NCI-H2227 (cell line): ENCODE measurements at regions not wholly inside any gene's neighbourhood (a gene's known extent, or its start where the extent isn't known, plus 50 kb on each side); places are given as distances from the start of the nearest gene placed in this dataset.

Experiments used
- DNase-seq: peaks from one replicate; lab custom pipeline; 2025; ENCODE audit not compliant: unreplicated experiment; lab: John Stamatoyannopoulos, UW

DNA sequence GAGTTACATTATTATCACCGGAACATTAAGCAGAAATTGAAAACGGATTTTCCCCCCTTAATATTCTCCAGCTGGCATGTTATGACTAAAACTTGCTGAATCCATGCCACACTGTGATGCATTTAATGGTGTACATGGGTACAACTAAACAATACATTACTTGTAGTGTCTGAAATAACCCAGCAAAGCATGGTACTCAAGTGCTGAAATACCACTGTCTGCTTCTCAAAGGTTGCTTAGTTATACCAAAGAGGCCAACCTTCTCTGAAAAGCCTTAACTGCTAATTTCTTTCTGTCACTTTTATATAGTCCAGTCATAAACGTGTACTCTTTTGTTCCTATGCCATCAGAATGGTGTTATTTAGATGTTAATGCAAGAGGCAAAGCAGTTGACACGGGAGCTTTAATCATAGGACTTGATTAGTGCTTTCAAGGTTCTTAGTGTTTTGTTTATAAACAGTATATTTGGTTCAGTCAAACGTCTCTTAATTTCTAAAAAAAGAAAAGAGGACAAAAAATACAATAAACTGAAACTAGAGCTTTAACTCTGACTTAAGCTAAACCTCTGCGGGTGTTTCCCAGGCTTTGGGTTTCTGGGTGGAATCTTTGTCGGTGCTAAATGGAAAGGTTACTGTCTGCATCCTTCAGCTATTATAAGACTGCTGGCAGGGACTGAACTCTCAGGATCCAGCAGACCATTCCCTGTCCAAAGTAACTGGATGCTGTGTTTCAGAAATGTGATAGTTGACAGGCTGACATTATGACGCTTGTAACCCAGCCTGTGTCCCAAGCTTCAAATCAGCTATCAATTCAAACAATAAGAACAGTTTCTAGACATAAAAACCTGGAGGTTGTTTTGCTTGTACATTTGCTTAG is 202.6 kb downstream of the PPP1R3A start:
- no peak for DNase-seq

DNA sequence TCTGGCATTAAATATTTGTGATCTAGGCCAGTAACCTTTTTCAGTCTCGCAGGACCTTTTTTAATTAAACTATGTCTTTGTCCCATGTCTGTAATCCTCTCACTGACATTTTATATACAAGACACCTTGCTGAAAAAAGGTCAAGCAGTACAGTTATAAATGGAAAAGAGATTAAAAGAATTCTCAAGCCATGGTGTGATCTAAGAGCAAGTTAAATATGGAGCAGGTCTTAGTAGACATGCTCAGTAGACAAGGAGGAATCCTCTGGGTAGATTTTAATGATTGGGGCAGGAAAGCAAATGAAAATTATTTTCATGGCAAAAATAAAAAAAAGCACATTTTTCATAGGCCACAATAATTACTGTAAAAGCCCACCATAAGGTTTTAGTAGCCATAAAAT is 203.5 kb downstream of the PPP1R3A start:
- no peak for DNase-seq

DNA sequence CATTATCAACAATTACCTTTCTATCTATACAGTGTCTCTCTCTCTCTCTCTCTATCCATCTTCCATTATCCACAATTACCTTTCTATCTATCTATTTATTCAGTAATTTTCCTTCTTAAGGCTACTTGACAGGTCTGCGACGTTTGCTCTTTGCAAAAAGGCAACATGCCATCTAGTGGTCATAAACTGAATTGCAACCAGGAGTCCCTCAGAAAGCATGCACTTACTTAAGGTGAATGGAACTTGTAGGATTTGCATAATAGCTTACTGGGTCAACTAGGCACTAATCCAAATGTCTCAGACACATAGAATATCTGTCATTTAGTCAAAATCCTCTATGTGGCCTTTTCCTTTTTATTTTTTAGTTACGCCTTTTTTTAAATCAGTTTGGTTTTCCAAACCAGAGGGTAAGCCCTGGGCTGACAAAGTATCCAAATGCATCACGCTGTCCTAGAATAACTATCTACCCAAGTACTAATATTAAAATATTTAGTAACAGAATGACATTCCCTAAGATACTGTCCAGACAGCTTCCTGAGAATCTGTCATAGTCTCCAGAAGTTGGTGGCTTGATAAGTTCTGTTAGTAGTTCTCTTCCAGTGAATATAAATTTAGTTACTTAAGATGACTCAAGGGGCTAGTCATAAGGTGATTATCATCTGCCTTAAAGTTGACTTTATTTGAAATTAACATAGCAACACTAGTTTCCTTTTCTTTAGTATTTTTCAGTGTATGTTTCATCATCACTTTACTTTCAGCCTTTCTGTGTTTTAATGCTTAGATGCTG is 208.3 kb downstream of the PPP1R3A start:
- peak; percentile 64 for DNase-seq

DNA sequence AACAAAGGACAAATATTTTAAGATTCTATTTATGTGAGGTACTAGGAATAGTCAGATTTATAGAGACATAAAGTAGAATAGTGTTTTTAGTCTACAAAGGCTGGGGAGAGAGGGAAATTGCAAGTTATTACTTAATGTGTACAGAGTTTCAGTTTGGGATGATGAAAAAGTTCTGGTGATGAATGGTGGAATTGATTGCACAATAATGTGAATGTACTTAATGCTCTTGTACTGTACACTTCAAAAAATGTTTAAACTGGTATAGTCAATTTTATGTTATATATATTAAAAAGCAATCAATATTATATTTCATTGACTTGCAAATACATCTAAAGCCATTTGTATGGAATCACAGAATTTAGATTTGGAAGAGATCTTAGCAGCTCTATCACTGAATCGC is 213.4 kb downstream of the PPP1R3A start:
- DNase-seq = no peak

DNA sequence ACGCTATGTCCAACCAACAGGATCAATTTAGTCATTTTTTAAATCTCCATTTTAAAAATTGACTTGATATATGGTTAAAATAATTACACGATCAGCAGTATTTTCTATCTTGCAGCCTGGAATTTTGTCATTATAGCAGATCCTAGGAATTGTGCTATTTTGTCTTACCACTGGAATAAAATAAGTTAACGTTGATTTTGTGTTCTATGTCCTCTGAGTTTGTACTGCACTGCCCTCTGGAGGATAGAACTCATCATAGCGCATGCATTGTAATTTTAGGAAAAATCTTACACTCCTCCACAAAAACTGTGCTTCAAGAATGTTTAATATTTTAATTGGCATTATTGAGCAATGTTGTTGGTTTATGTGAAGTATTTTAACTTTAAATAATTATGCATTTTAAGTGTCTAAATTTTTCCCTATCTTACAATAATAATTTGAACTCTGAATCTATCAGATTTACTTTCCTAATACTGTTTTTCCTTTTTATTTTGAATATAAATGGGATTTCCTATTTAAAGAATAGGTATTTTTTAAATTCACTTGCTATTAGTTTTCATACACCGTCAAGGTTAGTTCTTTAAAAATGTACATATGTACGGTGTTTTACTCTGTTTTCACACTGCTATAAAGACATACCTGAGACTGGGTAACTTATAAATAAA is 220.1 kb downstream of the PPP1R3A start:
- no peak for DNase-seq

DNA sequence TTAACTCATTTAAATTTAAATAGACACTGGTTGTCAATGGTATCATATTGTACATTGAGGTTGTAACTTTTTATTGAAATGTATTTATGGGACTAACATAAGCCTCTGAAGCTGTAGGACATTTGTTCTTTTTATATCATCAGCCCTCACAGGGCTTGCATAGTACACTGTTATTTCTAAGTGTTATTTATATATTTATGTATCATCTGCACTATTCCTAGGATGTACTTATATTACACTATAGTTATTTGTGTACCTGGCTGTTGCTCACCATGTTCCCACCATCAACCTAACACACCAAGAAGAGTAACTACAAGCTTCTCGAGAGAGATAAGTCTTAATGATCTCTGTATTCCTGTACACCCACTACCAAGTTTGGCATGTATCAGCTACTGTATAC is 224.7 kb downstream of the PPP1R3A start:
- no peak for DNase-seq

DNA sequence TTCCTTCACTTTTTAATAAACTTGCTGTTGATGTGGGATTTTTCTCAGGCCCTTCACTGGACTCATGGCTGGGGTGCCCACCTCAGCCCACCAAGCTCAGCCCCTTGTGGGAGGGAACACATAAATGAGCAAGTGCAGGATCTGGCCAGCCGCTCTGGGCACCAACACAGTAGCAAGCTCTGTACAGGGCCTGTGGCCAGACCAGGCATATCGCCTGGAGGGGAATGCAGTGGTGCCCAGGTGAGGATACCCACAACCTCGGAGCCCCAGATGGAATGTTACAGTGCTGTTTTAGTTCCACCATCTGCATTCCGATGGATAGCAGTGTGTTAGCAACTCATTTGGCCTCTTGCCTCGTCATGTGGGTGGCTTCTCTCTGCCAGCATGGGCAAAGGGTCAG is 234.6 kb downstream of the PPP1R3A start:
- no peak for DNase-seq

DNA sequence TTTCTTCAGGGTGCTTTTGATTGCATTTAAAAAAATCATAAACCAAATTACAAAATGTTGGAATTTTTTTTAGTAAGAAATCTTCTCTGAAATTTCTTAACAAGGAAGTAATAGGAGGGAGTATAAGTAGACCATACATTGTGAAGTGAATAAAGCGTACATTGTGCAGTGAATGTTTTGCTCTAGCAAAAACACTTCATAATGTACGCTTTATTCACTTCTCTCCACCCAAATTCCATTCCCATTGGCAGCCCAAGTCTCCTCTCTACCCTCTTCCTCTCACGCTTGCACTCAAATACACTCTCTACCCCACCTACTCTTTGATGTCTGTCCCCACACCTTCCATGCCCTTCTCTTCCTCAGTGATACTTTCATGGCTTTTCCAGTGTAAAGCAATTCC is 241.0 kb downstream of the PPP1R3A start:
- DNase-seq = no peak

DNA sequence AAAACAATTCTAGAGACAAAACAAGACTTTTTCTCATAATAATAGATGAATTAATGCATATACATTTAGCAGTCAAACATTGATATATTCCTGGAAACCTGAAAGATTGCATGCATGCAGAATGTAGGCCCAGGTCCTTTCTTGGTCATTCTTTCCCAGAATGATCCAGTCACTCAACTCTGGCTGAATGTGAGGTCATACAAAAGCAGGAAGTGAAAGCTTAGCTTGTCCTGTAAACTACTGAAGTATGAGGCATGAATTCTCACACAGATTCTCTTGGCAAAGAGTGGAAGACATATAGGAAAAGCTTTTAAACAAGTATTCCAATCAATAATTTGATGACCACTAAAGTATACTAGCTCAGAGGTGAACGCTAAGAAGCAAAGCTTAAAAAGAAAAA is 253.9 kb downstream of the PPP1R3A start:
- no peak for DNase-seq

DNA sequence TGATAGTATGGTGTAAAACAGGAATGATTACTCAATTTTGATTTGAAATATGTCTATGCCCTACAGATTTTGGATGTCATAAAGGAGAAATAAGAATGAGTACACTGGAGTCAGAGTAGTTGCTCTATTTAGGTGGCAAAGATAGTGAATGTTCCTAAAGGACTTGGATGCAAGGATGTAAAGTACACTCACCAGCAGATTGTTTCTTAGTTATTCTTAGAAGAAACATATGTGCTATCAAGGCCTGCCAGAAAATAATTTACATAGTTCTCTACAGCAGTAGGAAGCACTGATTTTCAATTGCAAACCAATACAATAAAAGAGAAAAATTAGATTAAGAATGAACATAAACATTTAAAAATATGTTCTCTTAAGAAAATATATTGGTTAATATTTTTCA is 259.4 kb downstream of the PPP1R3A start:
- no peak for DNase-seq

DNA sequence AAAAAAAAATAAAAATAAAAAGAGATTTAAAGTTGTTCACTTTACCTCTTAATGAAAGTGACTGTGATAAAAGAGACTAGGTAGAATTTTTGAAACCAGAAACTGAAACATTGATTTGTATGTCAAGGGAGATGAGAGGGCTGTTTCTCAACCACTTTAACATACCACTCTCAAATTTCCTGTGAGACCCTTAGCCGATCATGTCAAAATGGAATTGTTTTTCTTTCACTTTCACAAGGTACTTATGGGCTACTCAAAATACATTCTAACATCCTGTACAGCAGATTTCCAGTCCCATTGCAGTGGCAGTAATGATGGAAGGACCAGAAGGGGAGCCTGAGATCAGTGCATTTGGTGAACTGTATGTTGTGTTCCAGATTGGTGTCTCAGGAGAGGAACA is 261.2 kb downstream of the PPP1R3A start:
- no peak for DNase-seq

DNA sequence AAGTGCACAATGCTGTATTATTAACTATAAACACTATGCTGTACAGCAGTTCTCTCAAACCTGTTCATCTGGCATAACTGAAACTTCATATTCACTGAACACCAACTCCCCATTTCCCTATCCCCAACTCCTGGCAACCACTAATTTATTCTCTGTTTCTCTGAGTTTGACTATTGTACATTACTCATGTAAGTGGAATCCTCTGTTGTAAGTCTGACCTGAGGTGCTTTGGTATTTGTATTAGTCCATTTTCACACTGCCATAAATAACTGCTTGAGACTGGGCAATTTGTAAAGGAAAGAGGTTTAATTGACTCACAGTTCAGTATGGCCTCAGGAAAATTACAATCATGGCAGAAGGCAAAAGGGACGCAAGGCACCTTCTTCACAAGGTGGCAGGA is 266.3 kb downstream of the PPP1R3A start:
- DNase-seq = no peak

DNA sequence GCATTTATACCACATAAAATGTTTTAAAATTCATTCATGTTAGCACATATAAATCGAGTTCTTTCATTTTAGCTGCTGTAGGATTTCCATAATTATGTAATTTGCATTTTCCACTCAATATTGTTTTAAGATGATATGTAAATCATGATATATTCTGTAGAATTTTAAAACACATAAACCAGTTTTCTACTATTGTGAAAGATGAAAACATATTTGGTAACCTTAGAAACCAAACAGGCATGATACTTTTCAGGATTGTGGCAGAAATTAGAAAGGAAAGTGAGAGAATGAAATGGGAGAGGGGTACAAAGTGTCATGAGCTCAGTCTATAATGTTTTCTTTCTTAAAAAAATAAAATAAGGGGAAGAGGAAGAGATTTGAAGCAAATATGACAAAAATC is 269.3 kb downstream of the PPP1R3A start:
- DNase-seq = no peak

DNA sequence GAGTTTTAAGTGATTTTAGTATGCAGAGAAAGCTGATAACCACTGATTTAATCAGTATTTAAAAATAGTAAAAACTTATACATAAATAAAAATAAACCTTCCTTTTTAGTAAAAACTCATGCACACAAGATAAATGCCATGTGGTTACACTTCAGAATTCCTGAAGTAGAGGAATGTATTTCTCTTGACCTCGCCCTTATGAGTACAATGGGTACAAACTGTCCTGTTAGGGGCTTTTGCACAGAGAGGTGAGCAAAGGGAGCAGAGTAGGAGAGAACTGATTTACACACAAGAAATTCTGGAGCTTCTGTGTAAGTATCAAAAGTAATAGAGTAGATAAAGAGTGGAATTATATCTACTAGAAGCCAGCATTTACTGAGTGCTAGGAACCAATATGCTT is 279.6 kb downstream of the PPP1R3A start:
- DNase-seq = no peak

DNA sequence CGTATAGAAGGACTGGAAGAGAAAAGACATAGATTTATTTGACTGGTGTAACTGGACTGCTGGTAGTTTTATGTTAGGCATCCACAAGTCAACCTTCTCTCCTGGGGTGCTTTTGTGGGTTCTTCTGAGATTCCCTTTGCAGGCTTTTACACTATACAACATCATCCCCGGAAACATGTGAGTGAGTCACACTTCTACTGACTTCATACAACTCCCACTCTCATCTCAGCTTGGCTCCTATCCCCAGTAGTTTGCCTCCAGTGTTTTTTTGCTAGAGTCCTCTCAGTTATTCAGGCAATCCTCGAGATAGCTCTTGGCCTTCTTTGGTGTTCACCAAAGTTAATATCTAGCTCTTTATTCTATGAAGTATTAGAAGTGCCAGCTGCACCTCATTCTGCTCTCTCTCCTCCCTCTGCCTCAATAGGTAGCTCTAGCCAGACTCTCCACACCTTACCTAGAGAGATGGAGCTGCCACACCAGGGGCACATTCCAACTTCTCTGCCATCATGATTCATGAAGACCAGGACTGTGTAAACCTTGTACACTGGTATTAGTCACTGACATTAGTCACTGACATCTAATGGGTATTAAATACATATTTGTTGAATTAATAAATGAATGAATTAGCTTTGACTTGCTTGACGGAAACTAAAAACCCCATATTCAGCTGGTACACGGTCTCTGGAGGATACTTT is 281.9 kb downstream of the PPP1R3A start:
- no peak for DNase-seq

DNA sequence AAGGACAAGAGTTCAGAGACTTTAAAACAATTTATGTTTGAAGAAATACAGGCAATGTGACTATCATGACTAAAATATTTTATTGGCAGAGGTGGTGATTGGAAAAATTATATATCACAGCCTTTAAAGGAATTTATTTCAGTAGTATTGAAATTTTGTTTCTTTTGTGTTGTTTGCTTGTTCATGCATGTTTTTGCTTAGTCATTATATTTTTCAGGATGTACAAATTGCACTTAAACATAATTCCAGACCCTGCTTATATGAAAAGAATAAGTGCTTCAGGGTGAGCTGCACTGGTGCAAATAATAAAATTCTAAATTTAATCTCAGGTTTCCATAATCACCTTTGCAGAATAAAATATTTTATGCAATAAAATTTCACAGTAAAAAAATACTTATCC is 283.3 kb downstream of the PPP1R3A start:
- DNase-seq = no peak

DNA sequence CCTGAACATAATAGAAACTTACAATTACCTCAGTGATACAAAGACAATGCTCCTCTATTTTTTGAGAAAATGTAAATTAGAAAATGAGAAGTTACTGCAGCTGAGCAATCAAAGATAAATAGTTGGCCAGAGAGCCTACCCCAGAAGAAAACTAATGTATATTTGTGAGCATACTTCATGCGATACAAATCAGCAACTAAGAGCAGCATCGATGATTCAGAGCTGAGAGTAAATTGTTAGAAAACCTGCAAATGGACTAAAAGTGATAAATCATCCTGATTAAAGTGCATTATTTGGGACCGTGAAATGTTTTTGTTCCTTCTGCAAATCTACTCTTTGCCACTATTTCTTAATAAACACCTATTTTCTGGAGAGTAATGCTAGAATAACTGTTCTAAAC is 285.7 kb downstream of the PPP1R3A start:
- no peak for DNase-seq

DNA sequence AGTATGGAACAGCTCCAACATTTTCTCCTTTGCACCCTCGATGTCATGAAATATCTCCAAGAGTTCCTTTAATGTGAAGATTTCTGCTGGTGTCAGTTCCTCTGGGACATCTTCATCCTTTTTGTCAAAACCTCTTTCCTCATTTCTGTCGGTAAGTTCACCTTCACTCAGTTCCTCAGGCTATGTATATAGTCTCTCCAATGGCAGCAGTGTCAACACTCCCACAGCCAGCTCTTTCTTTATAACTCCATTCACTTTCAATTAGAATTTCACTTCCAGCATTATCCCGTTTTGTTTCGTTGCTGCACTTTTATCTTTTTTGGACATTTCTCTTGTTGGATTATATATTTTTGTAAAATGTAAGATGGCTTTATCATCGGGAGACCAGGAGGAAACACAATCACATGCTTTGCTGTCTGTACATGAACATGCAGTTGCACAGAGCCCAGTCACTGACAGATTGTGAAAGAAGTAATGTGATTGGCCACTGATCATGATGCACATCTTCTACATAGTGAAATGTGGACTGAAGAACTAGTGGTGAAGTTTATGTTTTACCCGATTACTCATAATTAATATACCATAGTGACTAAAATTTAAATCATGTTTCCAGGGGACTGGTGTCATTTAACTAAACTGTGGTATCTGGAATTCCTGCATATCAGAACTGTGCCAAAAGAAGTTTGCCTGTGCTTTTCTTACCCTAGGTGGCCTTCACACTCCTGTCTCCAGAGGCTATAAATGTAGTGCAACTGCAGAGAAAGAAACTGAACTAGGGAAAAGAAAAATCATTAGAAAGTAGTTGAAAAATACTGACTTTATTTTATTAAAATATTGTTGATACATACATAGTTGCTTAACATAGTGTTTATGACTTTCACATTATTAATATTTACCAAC is 289.6 kb downstream of the PPP1R3A start:
- no peak for DNase-seq

DNA sequence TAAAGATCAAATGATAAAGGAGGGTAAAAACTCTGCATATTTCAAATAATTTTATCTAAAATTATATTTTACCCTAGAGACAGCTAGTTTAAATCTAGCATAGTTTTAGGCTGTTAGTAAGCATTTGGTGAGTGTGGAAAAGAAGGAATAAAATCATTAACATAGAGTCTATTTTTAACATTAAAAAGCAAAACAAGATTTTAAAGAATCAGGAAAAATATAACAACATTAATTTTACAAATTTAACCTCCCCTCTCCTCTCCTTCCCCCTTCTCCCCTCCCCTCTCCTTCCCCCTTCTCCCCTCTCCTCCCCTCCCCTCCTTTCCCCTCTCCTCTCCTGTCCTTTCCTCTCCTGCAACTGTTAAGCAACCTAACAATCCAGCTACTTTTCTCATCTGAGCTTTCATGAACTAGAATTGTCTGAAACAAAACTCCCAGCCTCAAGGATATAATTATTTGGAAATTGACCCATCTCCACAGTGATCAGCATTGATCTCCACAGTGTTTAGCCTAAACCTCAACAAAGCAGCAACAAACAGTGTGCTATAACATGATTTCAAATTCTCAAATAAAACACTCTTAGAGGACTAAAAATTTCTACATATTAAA is 293.2 kb downstream of the PPP1R3A start:
- DNase-seq = no peak

DNA sequence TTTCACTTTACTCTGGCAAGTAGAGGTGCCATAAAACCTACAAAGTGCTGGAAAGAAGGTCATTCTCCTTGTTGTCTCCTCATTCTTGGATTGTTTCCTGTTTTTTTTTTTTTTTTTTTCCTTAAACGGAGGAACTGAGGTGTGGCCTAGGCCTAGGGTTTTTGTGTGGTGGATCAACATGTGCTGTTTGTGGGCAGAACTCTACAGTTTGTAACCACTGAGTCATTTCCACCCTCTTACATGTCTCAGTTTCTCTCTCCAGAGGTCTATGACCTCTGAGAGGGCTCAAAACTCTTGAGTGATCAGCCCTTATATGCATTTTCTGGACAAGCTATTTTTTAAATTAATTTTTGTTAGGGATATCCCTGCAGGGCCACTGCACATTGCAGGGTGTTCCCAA is 296.0 kb downstream of the PPP1R3A start:
- no peak for DNase-seq
